Hepatocyte (in vitro differentiated cells): ENCODE measurements at regions not wholly inside any gene's neighbourhood (a gene's known extent, or its start where the extent isn't known, plus 50 kb on each side); places are given as distances from the start of the nearest gene placed in this dataset.

ENCODE experiments used
- DNase-seq: peaks from one replicate; pipeline ENCODE4 v3.0.0-alpha.2; 2016; ENCODE audit warnings: low spot score
- H2AFZ ChIP-seq: fragments of 200-600 bp; sonication (generic); 2 replicates; pipeline ENCODE4 v1.6.0; 2016; ENCODE audit warnings: antibody characterized with exemption, mild to moderate bottlenecking
- H3K27ac ChIP-seq: fragments of 200-600 bp; sonication (generic); 2 replicates; pipeline ENCODE4 v1.5.1; 2016; ENCODE audit warnings: mild to moderate bottlenecking
- H3K27me3 ChIP-seq: fragments of 200-600 bp; sonication (generic); 2 replicates; pipeline ENCODE4 v1.6.1; 2016
- H3K36me3 ChIP-seq: fragments of 200-600 bp; sonication (generic); replicated peaks from 2 replicates; pipeline ENCODE4 v1.5.1; 2016; ENCODE audit warnings: low read depth; ENCODE audit not compliant: insufficient read depth
- H3K4me1 ChIP-seq: fragments of 200-600 bp; sonication (generic); 2 replicates; pipeline ENCODE4 v1.5.1; 2016; ENCODE audit warnings: mild to moderate bottlenecking, moderate library complexity; ENCODE audit not compliant: insufficient read depth
- H3K4me2 ChIP-seq: fragments of 200-600 bp; sonication (generic); 2 replicates; pipeline ENCODE4 v1.6.0; 2016
- H3K4me3 ChIP-seq: fragments of 200-600 bp; sonication (generic); 2 replicates; pipeline ENCODE4 v1.5.1; 2016; ENCODE audit warnings: mild to moderate bottlenecking
- H3K79me2 ChIP-seq: fragments of 200-600 bp; sonication (generic); 2 replicates; pipeline ENCODE4 v1.6.0; 2017; ENCODE audit warnings: mild to moderate bottlenecking
- H3K9me2 ChIP-seq: fragments of 200-600 bp; sonication (generic); replicated peaks from 2 replicates; pipeline ENCODE4 v1.6.0; 2017; ENCODE audit warnings: mild to moderate bottlenecking; ENCODE audit not compliant: insufficient read depth
- H3K9me3 ChIP-seq: fragments of 200-600 bp; sonication (generic); 2 replicates; pipeline ENCODE4 v1.5.1; 2016; ENCODE audit warnings: low read depth, mild to moderate bottlenecking
- H4K20me1 ChIP-seq: fragments of 200-600 bp; sonication (generic); 2 replicates; pipeline ENCODE4 v1.6.0; 2016; ENCODE audit warnings: mild to moderate bottlenecking; ENCODE audit not compliant: insufficient read depth, poor library complexity, severe bottlenecking
- CTCF ChIP-seq: fragments of 200-600 bp; sonication (generic); IDR thresholded peaks from 2 replicates; pipeline ENCODE4 v1.5.1; 2016; ENCODE audit warnings: antibody characterized with exemption, mild to moderate bottlenecking; ENCODE audit not compliant: poor library complexity
- EZH2 ChIP-seq: fragments of 200-600 bp; sonication (generic); IDR thresholded peaks from 2 replicates; pipeline ENCODE4 v1.6.1; 2016; ENCODE audit warnings: antibody characterized with exemption, mild to moderate bottlenecking, borderline replicate concordance
- EZH2phosphoT487 ChIP-seq: fragments of 200-600 bp; sonication (generic); IDR thresholded peaks from one replicate; pipeline ENCODE4 v1.6.1; 2018; ENCODE audit warnings: antibody characterized with exemption, mild to moderate bottlenecking, low read depth, moderate library complexity; ENCODE audit not compliant: unreplicated experiment, severe bottlenecking
- WGBS: methylation state at CpG from one replicate; pipeline ENCODE4 v1.1.6; 2016; ENCODE audit warnings: low lambda C conversion rate; ENCODE audit errors: missing lambda C conversion rate; 5-methylcytosine and 5-hydroxymethylcytosine counted together

GRCh38 chr22:26865021-26865420 lies 207.6 kb downstream of the MIAT start:
- WGBS, result 91% methylated on average over 1 of the region's 1 CpG
- Histone ChIP-seq H3K79me2 (no peaks in the 10 kb centered on the region), H3K36me3 (no peaks in the 10 kb centered on the region), H4K20me1 (no peaks in the 10 kb centered on the region), H3K4me3 (no peak overlapping the region), H2AFZ (no peak overlapping the region), H3K27ac (no peak overlapping the region), H3K27me3 (peaks cover 4% of the 10 kb centered on the region), H3K9me2 (no peaks in the 10 kb centered on the region), H3K4me2 (no peak overlapping the region), H3K9me3 (no peaks in the 10 kb centered on the region), H3K4me1 (no peaks in the 10 kb centered on the region)
- no peak for DNase-seq
- no peak for TF ChIP-seq EZH2
- TF ChIP-seq CTCF, result no peak
- TF ChIP-seq EZH2phosphoT487, result no peak

- Histone ChIP-seq H3K79me2 (no peaks in the 10 kb centered on the region), H4K20me1 (no peaks in the 10 kb centered on the region), H3K9me3 (no peaks in the 10 kb centered on the region), H3K27ac (no peak overlapping the region), H3K4me3 (no peak overlapping the region), H3K4me1 (no peaks in the 10 kb centered on the region), H3K9me2 (no peaks in the 10 kb centered on the region), H2AFZ (no peak overlapping the region), H3K4me2 (no peak overlapping the region), H3K27me3 (no peaks in the 10 kb centered on the region), H3K36me3 (no peaks in the 10 kb centered on the region)
- TF ChIP-seq EZH2phosphoT487 (no peak), EZH2 (no peak), CTCF (no peak)
- DNase-seq, result no peak
- WGBS, result 82% methylated on average over 4 of the region's 4 CpGs
These were observed 226.0 kb downstream of the MIAT start for GRCh38 chr22:26883393-26883792.

GRCh38 chr22:26884921-26885320 lies 227.5 kb downstream of the MIAT start:
- Histone ChIP-seq H3K36me3 (no peaks in the 10 kb centered on the region), H3K27ac (no peak overlapping the region), H3K9me2 (no peaks in the 10 kb centered on the region), H3K9me3 (no peaks in the 10 kb centered on the region), H3K79me2 (no peaks in the 10 kb centered on the region), H4K20me1 (no peaks in the 10 kb centered on the region), H3K4me3 (no peak overlapping the region), H3K4me2 (no peak overlapping the region), H2AFZ (no peak overlapping the region), H3K27me3 (no peaks in the 10 kb centered on the region), H3K4me1 (no peaks in the 10 kb centered on the region)
- no peak for DNase-seq
- 94% methylated on average over 7 of the region's 7 CpGs for WGBS
- no peak for TF ChIP-seq EZH2

- Histone ChIP-seq H3K36me3 (no peaks in the 10 kb centered on the region), H3K9me2 (no peaks in the 10 kb centered on the region), H3K79me2 (no peaks in the 10 kb centered on the region), H3K4me3 (no peak overlapping the region), H3K27me3 (no peaks in the 10 kb centered on the region), H3K4me2 (no peak overlapping the region), H4K20me1 (no peaks in the 10 kb centered on the region), H3K27ac (no peak overlapping the region), H2AFZ (no peak overlapping the region), H3K9me3 (no peaks in the 10 kb centered on the region), H3K4me1 (no peaks in the 10 kb centered on the region)
- no peak for DNase-seq
- TF ChIP-seq EZH2phosphoT487 (no peak), EZH2 (no peak), CTCF (no peak)
- 42% methylated on average over 2 of the region's 2 CpGs for WGBS
These were observed 228.3 kb downstream of the MIAT start for GRCh38 chr22:26885441-26886261.
